Psoas muscle (tissue), 7 donors: ENCODE measurements at regions not wholly inside any gene's neighbourhood (a gene's known extent, or its start where the extent isn't known, plus 50 kb on each side); places are given as distances from the start of the nearest gene placed in this dataset.

ENCODE experiments used
- ATAC-seq, 4 donors: fragments of 200-7000 bp; cut with Tn5 transposase; one replicate each; pipeline ENCODE4 v1.9.1; 2020; ENCODE audit warnings: moderate library complexity in 3 of 4, mild to moderate bottlenecking in 2 of 4
- DNase-seq, 2 donors: peaks; one replicate each; pipeline ENCODE4 v3.0.0-alpha.2; 2020
- H3K27ac ChIP-seq: fragments of 200-600 bp; one replicate; pipeline ENCODE4 v1.8.0; 2022
- H3K27me3 ChIP-seq, 3 donors: fragments of 200-600 bp in 1 of 3; one replicate each; pipeline versions ENCODE4 v1.6.1 to v1.8.0; 2013 to 2022; ENCODE audit warnings: low read length in 2 of 3, mild to moderate bottlenecking in 2 of 3, moderate library complexity in 1 of 3; ENCODE audit not compliant: insufficient read depth in 3 of 3
- H3K36me3 ChIP-seq, 2 donors: fragments of 200-600 bp in 1 of 2; one replicate each; pipeline versions ENCODE4 v1.6.1 to v1.8.0; 2013 to 2022; ENCODE audit warnings: low read depth in 1 of 2, mild to moderate bottlenecking in 1 of 2, moderate library complexity in 1 of 2; ENCODE audit not compliant: insufficient read depth in 1 of 2
- H3K4me1 ChIP-seq: fragments of 200-600 bp; one replicate; pipeline ENCODE4 v1.8.0; 2022
- H3K4me3 ChIP-seq: fragments of 200-600 bp; one replicate; pipeline ENCODE4 v1.8.0; 2022; ENCODE audit warnings: mild to moderate bottlenecking
- H3K9me3 ChIP-seq: fragments of 200-600 bp; one replicate; pipeline ENCODE4 v1.8.0; 2022
- CTCF ChIP-seq: fragments of 200-600 bp; IDR thresholded peaks from one replicate; pipeline ENCODE4 v1.8.0; 2022; ENCODE audit warnings: antibody characterized with exemption
- WGBS, 3 donors: extraction: QIAGEN DNeasy Blood & Tissue Kit; methylation state at CpG; one replicate each; pipeline versions ENCODE4 v1.1.6 to v1.1.7; 2013; 5-methylcytosine and 5-hydroxymethylcytosine counted together
- intact Hi-C, 2 donors: fragments of 100-400 bp; cut with DNase I; formaldehyde crosslinking; loops; one replicate each; pipeline versions ENCODE4 v1.11.0 to v1.14.2; 2022
- donor health status: healthy with polysubstance abuse.
- donor health status: DM: no; HTN: no; CAD: no; lungs with moderate emphysema.
- donor health status: Bipolar disorder and iron deficiency.
- donor health status: healthy.
- donor health status: DM: yes; HTN: yes; CAD: no.
- donor health status: DM: no; HTN: no; CAD: no.
- donor health status: DM: yes; HTN: yes; CAD: no.

- WGBS, 3 donors = 75 to 85% (median 79%) methylated on average over 7 of the region's 7 CpGs
- ATAC-seq = no peak
- Histone ChIP-seq H3K27me3 (peaks cover 0 to 83% (median 27%) of the 10 kb centered on the region in 3 donors), H3K4me3 (no peak overlapping the region), H3K36me3 (no peaks in the 10 kb centered on the region), H3K4me1 (peaks cover 2% of the 10 kb centered on the region), H3K27ac (no peak overlapping the region), H3K9me3 (no peaks in the 10 kb centered on the region)
- DNase-seq = no peak
- TF ChIP-seq CTCF = no peak
- intact Hi-C loops = no loop called here
These were observed 133.8 kb downstream of the TMEM174 start for GRCh38 chr5:73306741-73307275.

GRCh38 chr5:73306078-73306719 is 133.2 kb downstream of the TMEM174 start:
- H3K27me3 ChIP-seq = peaks cover 0 to 83% (median 28%) of the 10 kb centered on the region in 3 donors
- H3K36me3 ChIP-seq = no peaks in the 10 kb centered on the region
- H3K9me3 ChIP-seq = no peaks in the 10 kb centered on the region
- H3K4me3 ChIP-seq = no peak overlapping the region
- no peak overlapping the region for H3K27ac ChIP-seq
- H3K4me1 ChIP-seq = no peaks in the 10 kb centered on the region
- intact Hi-C loops = no loop called here
- DNase-seq = no peak
- TF ChIP-seq CTCF = no peak
- WGBS, 3 donors = 41 to 55% (median 48%) methylated on average over 4 of the region's 4 CpGs
- ATAC-seq = no peak

- WGBS, 3 donors = 78 to 87% (median 78%) methylated on average over 3 of the region's 3 CpGs
- no peak for TF ChIP-seq CTCF
- Histone ChIP-seq H3K4me1 (no peaks in the 10 kb centered on the region), H3K36me3 (no peaks in the 10 kb centered on the region), H3K9me3 (no peaks in the 10 kb centered on the region), H3K27me3 (peaks cover 0 to 83% (median 34%) of the 10 kb centered on the region in 3 donors), H3K27ac (no peak overlapping the region), H3K4me3 (no peak overlapping the region)
- ATAC-seq = no peak
- DNase-seq = no peak
- intact Hi-C loops = no loop called here
These were observed 132.4 kb downstream of the TMEM174 start for GRCh38 chr5:73305386-73305785.

GRCh38 chr5:73304381-73304780 is 131.4 kb downstream of the TMEM174 start:
- Histone ChIP-seq H3K27ac (no peak overlapping the region), H3K9me3 (no peaks in the 10 kb centered on the region), H3K36me3 (no peaks in the 10 kb centered on the region), H3K4me1 (peaks cover 8% of the 10 kb centered on the region), H3K4me3 (no peak overlapping the region), H3K27me3 (peaks cover 0 to 84% (median 38%) of the 10 kb centered on the region in 3 donors)
- intact Hi-C loops = loop anchor here in 1 of 2 donors (5.0 kb wide), 1 partner anchor 148 kb away; no protein-coding TSS in a partner anchor
- no peak for TF ChIP-seq CTCF
- 50 to 74% (median 63%) methylated on average over 2 of the region's 2 CpGs for WGBS, 3 donors
- ATAC-seq (no peak), DNase-seq (no peak)
